ENCODE measurements at regions not wholly inside any gene's neighbourhood (a gene's known extent, or its start where the extent isn't known, plus 50 kb on each side); places are given as distances from the start of the nearest gene placed in this dataset.
A peak's percentile ranks its signal among the peaks of the same experiment; 100 is the strongest.
"Not testable (repeated sequence)": the region's sequence is repeated elsewhere in the genome, so short reads cannot be mapped to it uniquely, and the experiment has no call there.

GRCh38 chr2:212777020-212777491 lies 238.5 kb upstream of the ERBB4 start:
- peak; percentile 35 for DNase-seq (ENCODE audit: low read depth)

- no peak for DNase-seq (ENCODE audit: low read depth)
These were observed 235.3 kb upstream of the ERBB4 start for GRCh38 chr2:212773808-212774339.

GRCh38 chr2:212770240-212770639 lies 231.6 kb upstream of the ERBB4 start:
- DNase-seq (ENCODE audit: low read depth): no peak

- no peak for DNase-seq (ENCODE audit: low read depth)
These were observed 228.3 kb upstream of the ERBB4 start for GRCh38 chr2:212766921-212767320.

GRCh38 chr2:212752730-212753351 lies 214.2 kb upstream of the ERBB4 start:
- DNase-seq (ENCODE audit: low read depth): no peak

- DNase-seq (ENCODE audit: low read depth): no peak
These were observed 206.8 kb upstream of the ERBB4 start for GRCh38 chr2:212745359-212745758.

- DNase-seq (ENCODE audit: low read depth): no peak
These were observed 199.0 kb upstream of the ERBB4 start for GRCh38 chr2:212737392-212738172.

GRCh38 chr2:212736385-212736726 lies 197.8 kb upstream of the ERBB4 start:
- no peak for DNase-seq (ENCODE audit: low read depth)

GRCh38 chr2:212733273-212733672 lies 194.7 kb upstream of the ERBB4 start:
- no peak for DNase-seq (ENCODE audit: low read depth)

GRCh38 chr2:212732860-212733259 lies 194.3 kb upstream of the ERBB4 start:
- no peak for DNase-seq (ENCODE audit: low read depth)

GRCh38 chr2:212730994-212731393 lies 192.4 kb upstream of the ERBB4 start:
- no peak for DNase-seq (ENCODE audit: low read depth)

- no peak for DNase-seq (ENCODE audit: low read depth)
These were observed 190.1 kb upstream of the ERBB4 start for GRCh38 chr2:212728717-212729116.

GRCh38 chr2:212727751-212728150 lies 189.1 kb upstream of the ERBB4 start:
- no peak for DNase-seq (ENCODE audit: low read depth)

GRCh38 chr2:212726403-212726802 lies 187.8 kb upstream of the ERBB4 start:
- no peak for DNase-seq (ENCODE audit: low read depth)

GRCh38 chr2:212725180-212725579 lies 186.6 kb upstream of the ERBB4 start:
- no peak for DNase-seq (ENCODE audit: low read depth)

GRCh38 chr2:212723226-212723625 lies 184.6 kb upstream of the ERBB4 start:
- DNase-seq (ENCODE audit: low read depth): peak; percentile 41

- no peak for DNase-seq (ENCODE audit: low read depth)
These were observed 183.4 kb upstream of the ERBB4 start for GRCh38 chr2:212722046-212722445.

GRCh38 chr2:212721026-212721451 lies 182.4 kb upstream of the ERBB4 start:
- no peak for DNase-seq (ENCODE audit: low read depth)

- not testable (repeated sequence) for DNase-seq (ENCODE audit: low read depth)
These were observed 176.8 kb upstream of the ERBB4 start for GRCh38 chr2:212715411-212715810.

GRCh38 chr2:212713681-212714080 lies 175.1 kb upstream of the ERBB4 start:
- no peak for DNase-seq (ENCODE audit: low read depth)

- DNase-seq (ENCODE audit: low read depth): no peak
These were observed 174.4 kb upstream of the ERBB4 start for GRCh38 chr2:212712991-212713390.

- DNase-seq (ENCODE audit: low read depth): no peak
These were observed 173.9 kb upstream of the ERBB4 start for GRCh38 chr2:212712466-212712865.

GRCh38 chr2:212711856-212712255 lies 173.3 kb upstream of the ERBB4 start:
- peak; percentile 73 for DNase-seq (ENCODE audit: low read depth)

All from non-pigmented ciliary epithelial cell (primary cell).